ENCODE measurements at regions not wholly inside any gene's neighbourhood (a gene's known extent, or its start where the extent isn't known, plus 50 kb on each side); places are given as distances from the start of the nearest gene placed in this dataset.

- no peaks in the 10 kb centered on the region for H3K4me1 ChIP-seq (replicated peaks)
- H3K36me3 ChIP-seq = no peaks in the 10 kb centered on the region
- no peak for TF ChIP-seq CTCF (IDR thresholded peaks at IDR 0.05)
- TF ChIP-seq POLR2A (IDR thresholded peaks at IDR 0.05) = no peak
- no peak for TF ChIP-seq POLR2AphosphoS5 (IDR thresholded peaks at IDR 0.05)
- intact Hi-C loops (cut with DNase I) = no loop called here
- no peak overlapping the region for H3K27ac ChIP-seq
- no peak for DNase-seq (ENCODE audit: low spot score)
- H3K4me3 ChIP-seq = no peak overlapping the region
- WGBS = 90% methylated on average over 31 of the region's 33 CpGs
- H3K27me3 ChIP-seq (replicated peaks; ENCODE audit: insufficient read depth) = no peaks in the 10 kb centered on the region
- H3K9me3 ChIP-seq = no peaks in the 10 kb centered on the region
These were observed 97.3 kb downstream of the PDGFA start for GRCh38 chr7:422191-422885.

GRCh38 chr7:422886-423225 lies 96.8 kb downstream of the PDGFA start:
- TF ChIP-seq CTCF (IDR thresholded peaks at IDR 0.05) (no peak), POLR2AphosphoS5 (IDR thresholded peaks at IDR 0.05) (no peak), POLR2A (IDR thresholded peaks at IDR 0.05) (no peak)
- H3K4me3 ChIP-seq = no peak overlapping the region
- intact Hi-C loops (cut with DNase I) = no loop called here
- no peaks in the 10 kb centered on the region for H3K4me1 ChIP-seq (replicated peaks)
- H3K27ac ChIP-seq = no peak overlapping the region
- no peaks in the 10 kb centered on the region for H3K27me3 ChIP-seq (replicated peaks; ENCODE audit: insufficient read depth)
- no peak for DNase-seq (ENCODE audit: low spot score)
- H3K36me3 ChIP-seq = no peaks in the 10 kb centered on the region
- no peaks in the 10 kb centered on the region for H3K9me3 ChIP-seq
- WGBS = 89% methylated on average over 12 of the region's 15 CpGs

- no peaks in the 10 kb centered on the region for H3K27me3 ChIP-seq (replicated peaks; ENCODE audit: insufficient read depth)
- no peaks in the 10 kb centered on the region for H3K9me3 ChIP-seq
- intact Hi-C loops (cut with DNase I) = no loop called here
- H3K4me1 ChIP-seq (replicated peaks) = no peaks in the 10 kb centered on the region
- TF ChIP-seq POLR2A (IDR thresholded peaks at IDR 0.05) = no peak
- TF ChIP-seq CTCF (IDR thresholded peaks at IDR 0.05) = no peak
- no peak for TF ChIP-seq POLR2AphosphoS5 (IDR thresholded peaks at IDR 0.05)
- H3K4me3 ChIP-seq = no peak overlapping the region
- 85% methylated on average over 28 of the region's 28 CpGs for WGBS
- no peaks in the 10 kb centered on the region for H3K36me3 ChIP-seq
- DNase-seq (ENCODE audit: low spot score) = no peak
- no peak overlapping the region for H3K27ac ChIP-seq
These were observed 96.1 kb downstream of the PDGFA start for GRCh38 chr7:423312-424260.

GRCh38 chr7:424301-424935 lies 95.2 kb downstream of the PDGFA start:
- TF ChIP-seq POLR2AphosphoS5 (IDR thresholded peaks at IDR 0.05) (no peak), CTCF (IDR thresholded peaks at IDR 0.05) (no peak), POLR2A (IDR thresholded peaks at IDR 0.05) (no peak)
- H3K4me1 ChIP-seq (replicated peaks) = no peaks in the 10 kb centered on the region
- H3K9me3 ChIP-seq = no peaks in the 10 kb centered on the region
- 73% methylated on average over 7 of the region's 9 CpGs for WGBS
- intact Hi-C loops (cut with DNase I) = no loop called here
- no peak for DNase-seq (ENCODE audit: low spot score)
- no peak overlapping the region for H3K27ac ChIP-seq
- H3K27me3 ChIP-seq (replicated peaks; ENCODE audit: insufficient read depth) = no peaks in the 10 kb centered on the region
- no peaks in the 10 kb centered on the region for H3K36me3 ChIP-seq
- no peak overlapping the region for H3K4me3 ChIP-seq

Data from prostate gland (tissue), 2 donors.